MCF 10A (cell line): ENCODE measurements at regions not wholly inside any gene's neighbourhood (a gene's known extent, or its start where the extent isn't known, plus 50 kb on each side); places are given as distances from the start of the nearest gene placed in this dataset.

Source experiments
- BruUV-seq: library from RNA; stranded (reverse); fragments of 400-500 nt; replicated peaks from 2 replicates; lab custom pipeline; 2021; lab: Mats Ljungman, UMichigan
- CTCF ChIA-PET: fragments of 300-600 bp; sonication (Branson Sonifier 250); formaldehyde crosslinking; extraction: SDS; loops from one replicate; lab custom pipeline; 2021; ENCODE audit warnings: antibody characterized with exemption, inconsistent platforms; lab: Yijun Ruan, JAX
- POLR2A ChIA-PET: fragments of 300-600, 350-650 bp; sonication (Branson Sonifier 250); formaldehyde crosslinking; extraction: SDS; loops from one replicate; lab custom pipeline; 2020; ENCODE audit warnings: antibody characterized with exemption, inconsistent platforms; lab: Yijun Ruan, JAX
- DNase-seq: peaks from one replicate; pipeline ENCODE4 v3.0.0-alpha.2; 2018; ENCODE audit not compliant: unreplicated experiment
- H3K27ac Mint-ChIP-seq: one replicate; pipeline ENCODE4 v1.8.0; 2022; ENCODE audit warnings: mild to moderate bottlenecking, low read depth, mixed read lengths; ENCODE audit not compliant: unreplicated experiment
- H3K27me3 Mint-ChIP-seq: one replicate; pipeline ENCODE4 v1.8.0; 2022; ENCODE audit warnings: mixed read lengths; ENCODE audit not compliant: insufficient read depth, unreplicated experiment
- H3K36me3 Mint-ChIP-seq: one replicate; pipeline ENCODE4 v1.8.0; 2022; ENCODE audit warnings: mild to moderate bottlenecking, moderate library complexity, mixed read lengths; ENCODE audit not compliant: insufficient read depth, unreplicated experiment
- H3K4me1 Mint-ChIP-seq: one replicate; pipeline ENCODE4 v1.8.0; 2022; ENCODE audit warnings: mixed read lengths; ENCODE audit not compliant: insufficient read depth, unreplicated experiment
- H3K4me3 Mint-ChIP-seq: one replicate; pipeline ENCODE4 v1.8.0; 2022; ENCODE audit warnings: mild to moderate bottlenecking, moderate library complexity, mixed read lengths; ENCODE audit not compliant: unreplicated experiment
- H3K9me3 Mint-ChIP-seq: one replicate; pipeline ENCODE4 v1.8.0; 2022; ENCODE audit warnings: mixed read lengths; ENCODE audit not compliant: unreplicated experiment
- CTCF ChIP-seq: fragments of 200-600 bp; IDR thresholded peaks from one replicate; pipeline ENCODE4 v1.8.0; 2022; ENCODE audit warnings: antibody characterized with exemption, mild to moderate bottlenecking; ENCODE audit not compliant: unreplicated experiment
- intact Hi-C: fragments of 100-400 bp; cut with micrococcal nuclease; formaldehyde crosslinking; loops from 2 replicates; pipeline ENCODE4 v1.14.1; 2022

GRCh38 chr12:93018610-93019009 is 89.5 kb upstream of the EEA1 start:
- intact Hi-C loops: no loop called here
- Mint-ChIP-seq H3K4me3 (no peak overlapping the region), H3K27ac (no peak overlapping the region), H3K36me3 (no peaks in the 10 kb centered on the region), H3K27me3 (no peaks in the 10 kb centered on the region), H3K9me3 (no peaks in the 10 kb centered on the region), H3K4me1 (no peaks in the 10 kb centered on the region)
- CTCF ChIA-PET: interaction anchor here (0.6 to 3.1 kb wide), 2 partner anchors 362 to 400 kb away, joined by 3 to 14 read pairs; no protein-coding TSS in a partner anchor
- no peak for DNase-seq
- no TSS peak for BruUV-seq
- no peak for TF ChIP-seq CTCF
- POLR2A ChIA-PET: interaction anchor here (0.8 to 1.2 kb wide), 2 partner anchors 31 to 109 kb away, joined by 3 read pairs; no protein-coding TSS in a partner anchor

GRCh38 chr12:93019212-93019927 is 90.3 kb upstream of the EEA1 start:
- BruUV-seq: no TSS peak
- no peak for DNase-seq
- H3K9me3 Mint-ChIP-seq: no peaks in the 10 kb centered on the region
- H3K36me3 Mint-ChIP-seq: no peaks in the 10 kb centered on the region
- no peak overlapping the region for H3K4me3 Mint-ChIP-seq
- H3K27me3 Mint-ChIP-seq: no peaks in the 10 kb centered on the region
- intact Hi-C loops: no loop called here
- H3K4me1 Mint-ChIP-seq: no peaks in the 10 kb centered on the region
- no peak overlapping the region for H3K27ac Mint-ChIP-seq
- POLR2A ChIA-PET: interaction anchor here (0.8 to 1.3 kb wide), 3 partner anchors 30 to 362 kb away, joined by 3 read pairs; no protein-coding TSS in a partner anchor
- CTCF ChIA-PET: interaction anchor here (0.5 to 3.1 kb wide), 5 partner anchors 14 to 377 kb away, joined by 3 to 14 read pairs (median 4); no protein-coding TSS in a partner anchor
- no peak for TF ChIP-seq CTCF

- Mint-ChIP-seq H3K27ac (no peak overlapping the region), H3K4me3 (no peak overlapping the region), H3K9me3 (no peaks in the 10 kb centered on the region), H3K4me1 (no peaks in the 10 kb centered on the region), H3K36me3 (no peaks in the 10 kb centered on the region), H3K27me3 (no peaks in the 10 kb centered on the region)
- DNase-seq: no peak
- intact Hi-C loops: no loop called here
- no TSS peak for BruUV-seq
- POLR2A ChIA-PET: interaction anchor here (1.2 to 1.3 kb wide), 2 partner anchors 29 to 361 kb away, joined by 3 read pairs; no protein-coding TSS in a partner anchor
- CTCF ChIA-PET: interaction anchor here (0.5 to 3.1 kb wide), 3 partner anchors 125 to 377 kb away, joined by 3 to 14 read pairs (median 5); no protein-coding TSS in a partner anchor
- no peak for TF ChIP-seq CTCF
Observed at GRCh38 chr12:93019975-93020630, 91.0 kb upstream of the EEA1 start.
